ENCODE measurements at regions not wholly inside any gene's neighbourhood (a gene's known extent, or its start where the extent isn't known, plus 50 kb on each side); places are given as distances from the start of the nearest gene placed in this dataset.
A peak's percentile ranks its signal among the peaks of the same experiment; 100 is the strongest.

DNA sequence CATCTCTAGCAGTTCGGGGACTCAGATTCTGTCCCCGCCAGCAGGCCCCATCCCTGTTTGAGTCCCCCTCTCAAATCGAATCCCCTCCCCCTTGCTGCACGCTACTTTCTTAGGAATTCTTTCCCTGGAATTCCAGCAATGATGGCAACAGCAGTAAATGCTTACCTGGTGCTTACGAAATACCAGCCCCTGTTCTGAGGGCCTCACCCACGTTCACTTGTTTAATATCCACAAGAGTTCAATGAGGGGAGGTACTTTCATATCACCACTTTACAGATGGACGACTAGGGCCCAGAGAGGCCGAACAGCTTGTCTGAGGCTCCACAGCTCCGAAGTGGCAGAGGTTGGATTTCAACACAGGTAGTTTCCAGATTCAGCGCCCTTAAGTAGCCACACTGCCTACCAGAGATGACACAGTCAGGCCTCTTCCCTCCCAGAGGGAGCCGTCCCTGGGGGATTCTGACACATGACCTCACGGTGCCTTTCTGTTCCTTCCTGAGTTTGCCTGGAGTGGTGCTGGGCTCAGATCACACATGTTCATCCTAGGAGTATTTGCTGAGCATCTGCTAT lies 120.7 kb upstream of the GSE1 start (continued):
- TF ChIP-seq RXRA (CRISPR knock-in tag; IDR thresholded peaks at IDR 0.05): no peak
- TF ChIP-seq EED (CRISPR knock-in tag; IDR thresholded peaks at IDR 0.05): 0 out of 2 replicates have a peak, but pooled peaks have one; percentile 3
- no peak for TF ChIP-seq MEIS1 (CRISPR knock-in tag; IDR thresholded peaks at IDR 0.05; ENCODE audit: borderline replicate concordance)
- TF ChIP-seq NR2F2 (IDR thresholded peaks at IDR 0.05; ENCODE audit: borderline replicate concordance, low read depth): no peak
- TF ChIP-seq, protein P1, sequence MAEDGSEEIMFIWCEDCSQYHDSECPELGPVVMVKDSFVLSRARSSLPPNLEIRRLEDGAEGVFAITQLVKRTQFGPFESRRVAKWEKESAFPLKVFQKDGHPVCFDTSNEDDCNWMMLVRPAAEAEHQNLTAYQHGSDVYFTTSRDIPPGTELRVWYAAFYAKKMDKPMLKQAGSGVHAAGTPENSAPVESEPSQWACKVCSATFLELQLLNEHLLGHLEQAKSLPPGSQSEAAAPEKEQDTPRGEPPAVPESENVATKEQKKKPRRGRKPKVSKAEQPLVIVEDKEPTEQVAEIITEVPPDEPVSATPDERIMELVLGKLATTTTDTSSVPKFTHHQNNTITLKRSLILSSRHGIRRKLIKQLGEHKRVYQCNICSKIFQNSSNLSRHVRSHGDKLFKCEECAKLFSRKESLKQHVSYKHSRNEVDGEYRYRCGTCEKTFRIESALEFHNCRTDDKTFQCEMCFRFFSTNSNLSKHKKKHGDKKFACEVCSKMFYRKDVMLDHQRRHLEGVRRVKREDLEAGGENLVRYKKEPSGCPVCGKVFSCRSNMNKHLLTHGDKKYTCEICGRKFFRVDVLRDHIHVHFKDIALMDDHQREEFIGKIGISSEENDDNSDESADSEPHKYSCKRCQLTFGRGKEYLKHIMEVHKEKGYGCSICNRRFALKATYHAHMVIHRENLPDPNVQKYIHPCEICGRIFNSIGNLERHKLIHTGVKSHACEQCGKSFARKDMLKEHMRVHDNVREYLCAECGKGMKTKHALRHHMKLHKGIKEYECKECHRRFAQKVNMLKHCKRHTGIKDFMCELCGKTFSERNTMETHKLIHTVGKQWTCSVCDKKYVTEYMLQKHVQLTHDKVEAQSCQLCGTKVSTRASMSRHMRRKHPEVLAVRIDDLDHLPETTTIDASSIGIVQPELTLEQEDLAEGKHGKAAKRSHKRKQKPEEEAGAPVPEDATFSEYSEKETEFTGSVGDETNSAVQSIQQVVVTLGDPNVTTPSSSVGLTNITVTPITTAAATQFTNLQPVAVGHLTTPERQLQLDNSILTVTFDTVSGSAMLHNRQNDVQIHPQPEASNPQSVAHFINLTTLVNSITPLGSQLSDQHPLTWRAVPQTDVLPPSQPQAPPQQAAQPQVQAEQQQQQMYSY (CRISPR knock-in tag; IDR thresholded peaks at IDR 0.05): no peak
- no peak for TF ChIP-seq THYN1 (CRISPR knock-in tag; IDR thresholded peaks at IDR 0.05; ENCODE audit: borderline replicate concordance, low read depth)
- no peak for TF ChIP-seq ZNF331 (CRISPR knock-in tag; IDR thresholded peaks at IDR 0.05)
- TF ChIP-seq KLF9 (CRISPR knock-in tag; IDR thresholded peaks at IDR 0.05; ENCODE audit: low read depth): no peak
- TF ChIP-seq EHMT2 (IDR thresholded peaks at IDR 0.05; ENCODE audit: borderline replicate concordance, low read depth, low read length): no peak
- TF ChIP-seq ZNF10 (CRISPR knock-in tag; IDR thresholded peaks at IDR 0.05; ENCODE audit: borderline replicate concordance, low read depth): no peak
- TF ChIP-seq ZNF124 (CRISPR knock-in tag; IDR thresholded peaks at IDR 0.05): no peak
- peak; percentile 67 for TF ChIP-seq CEBPG (CRISPR knock-in tag; IDR thresholded peaks at IDR 0.05)
- TF ChIP-seq ZBTB39 (CRISPR knock-in tag; IDR thresholded peaks at IDR 0.05): peak; percentile 74; the same call in 1 of the 2 replicates
- TF ChIP-seq, protein P2, sequence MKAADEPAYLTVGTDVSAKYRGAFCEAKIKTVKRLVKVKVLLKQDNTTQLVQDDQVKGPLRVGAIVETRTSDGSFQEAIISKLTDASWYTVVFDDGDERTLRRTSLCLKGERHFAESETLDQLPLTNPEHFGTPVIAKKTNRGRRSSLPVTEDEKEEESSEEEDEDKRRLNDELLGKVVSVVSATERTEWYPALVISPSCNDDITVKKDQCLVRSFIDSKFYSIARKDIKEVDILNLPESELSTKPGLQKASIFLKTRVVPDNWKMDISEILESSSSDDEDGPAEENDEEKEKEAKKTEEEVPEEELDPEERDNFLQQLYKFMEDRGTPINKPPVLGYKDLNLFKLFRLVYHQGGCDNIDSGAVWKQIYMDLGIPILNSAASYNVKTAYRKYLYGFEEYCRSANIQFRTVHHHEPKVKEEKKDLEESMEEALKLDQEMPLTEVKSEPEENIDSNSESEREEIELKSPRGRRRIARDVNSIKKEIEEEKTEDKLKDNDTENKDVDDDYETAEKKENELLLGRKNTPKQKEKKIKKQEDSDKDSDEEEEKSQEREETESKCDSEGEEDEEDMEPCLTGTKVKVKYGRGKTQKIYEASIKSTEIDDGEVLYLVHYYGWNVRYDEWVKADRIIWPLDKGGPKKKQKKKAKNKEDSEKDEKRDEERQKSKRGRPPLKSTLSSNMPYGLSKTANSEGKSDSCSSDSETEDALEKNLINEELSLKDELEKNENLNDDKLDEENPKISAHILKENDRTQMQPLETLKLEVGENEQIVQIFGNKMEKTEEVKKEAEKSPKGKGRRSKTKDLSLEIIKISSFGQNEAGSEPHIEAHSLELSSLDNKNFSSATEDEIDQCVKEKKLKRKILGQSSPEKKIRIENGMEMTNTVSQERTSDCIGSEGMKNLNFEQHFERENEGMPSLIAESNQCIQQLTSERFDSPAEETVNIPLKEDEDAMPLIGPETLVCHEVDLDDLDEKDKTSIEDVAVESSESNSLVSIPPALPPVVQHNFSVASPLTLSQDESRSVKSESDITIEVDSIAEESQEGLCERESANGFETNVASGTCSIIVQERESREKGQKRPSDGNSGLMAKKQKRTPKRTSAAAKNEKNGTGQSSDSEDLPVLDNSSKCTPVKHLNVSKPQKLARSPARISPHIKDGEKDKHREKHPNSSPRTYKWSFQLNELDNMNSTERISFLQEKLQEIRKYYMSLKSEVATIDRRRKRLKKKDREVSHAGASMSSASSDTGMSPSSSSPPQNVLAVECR (CRISPR knock-in tag; IDR thresholded peaks at IDR 0.05; ENCODE audit: borderline replicate concordance): no peak; the same call in 1 of the 2 replicates
- no peak for TF ChIP-seq HNRNPUL1 (IDR thresholded peaks at IDR 0.05; ENCODE audit: low read depth, low read length)
- TF ChIP-seq ZNF510 (CRISPR knock-in tag; IDR thresholded peaks at IDR 0.05; ENCODE audit: low read depth): no peak
- 0 out of 2 replicates have a peak, but pooled peaks have one; percentile 50 for TF ChIP-seq ZMYM2 (CRISPR knock-in tag; IDR thresholded peaks at IDR 0.05)
- TF ChIP-seq, protein P3, sequence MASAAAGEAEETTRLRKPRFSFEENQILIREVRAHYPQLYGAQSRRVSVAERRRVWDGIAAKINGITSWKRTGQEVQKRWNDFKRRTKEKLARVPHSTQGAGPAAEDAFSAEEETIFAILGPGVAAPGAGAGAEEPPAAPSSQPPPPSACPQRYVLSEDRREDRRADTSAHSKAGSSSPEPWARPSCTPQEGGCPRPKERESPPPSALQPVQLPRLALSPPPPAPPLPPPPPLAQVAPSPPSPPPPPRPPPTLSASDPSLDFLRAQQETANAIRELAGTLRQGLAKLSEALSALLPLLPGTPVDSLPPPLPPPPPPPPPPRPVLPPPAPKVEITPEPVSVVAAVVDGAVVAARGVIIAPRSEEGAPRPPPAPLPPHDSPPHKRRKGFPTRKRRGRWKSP (CRISPR knock-in tag; IDR thresholded peaks at IDR 0.05): 0 out of 2 replicates have a peak, but pooled peaks have one; percentile 31
- TF ChIP-seq ZNF790 (CRISPR knock-in tag; IDR thresholded peaks at IDR 0.05; ENCODE audit: borderline replicate concordance): no peak
